ENCODE measurements at regions not wholly inside any gene's neighbourhood (a gene's known extent, or its start where the extent isn't known, plus 50 kb on each side); places are given as distances from the start of the nearest gene placed in this dataset.

GRCh38 chr5:72601861-72602260 lies 94.7 kb upstream of the ZNF366 start:
- FAIRE-seq (no peak), DNase-seq (ENCODE audit: low read depth in 1 of 2, low spot score in 2 of 2) (no peak)
- Histone ChIP-seq H3K27me3 (replicated peaks in 1 of 4; ENCODE audit: control insufficient read depth in 3 of 4, extremely low read depth in 1 of 4, insufficient read depth in 3 of 4, low read length in 3 of 4) (no peaks in the 10 kb centered on the region; a peak in 1 of 7 replicates), H3K4ac (replicated peaks; ENCODE audit: insufficient read length, low read depth, low read length) (no peak overlapping the region), H3K9me3 (ENCODE audit: insufficient read depth in 2 of 2, low read depth in 1 of 2, low read length in 1 of 2) (peaks cover 0 to 8% of the 10 kb centered on the region in 2 experiments; a peak in 2 of 4 replicates), H3K9ac (replicated peaks in 1 of 4; ENCODE audit: extremely low read depth in 1 of 4, low read depth in 3 of 4, low read length in 3 of 4) (no peak overlapping the region), H3K18ac (ENCODE audit: extremely low read depth, low read length) (no peak overlapping the region), H3K27ac (ENCODE audit: low read depth, low read length) (no peak overlapping the region), H3K56ac (replicated peaks; ENCODE audit: insufficient read length, low read depth, low read length) (no peak overlapping the region), H3K4me2 (ENCODE audit: insufficient read depth in 1 of 2, low read depth in 2 of 2, low read length in 2 of 2) (no peak overlapping the region), H2BK20ac (ENCODE audit: low read length) (no peak overlapping the region), H4K20me1 (replicated peaks in 1 of 2; ENCODE audit: control insufficient read depth in 1 of 2, insufficient read depth in 2 of 2, low read length in 2 of 2) (no peaks in the 10 kb centered on the region), H2BK120ac (replicated peaks; ENCODE audit: low read depth, low read length) (no peak overlapping the region), H3K79me2 (ENCODE audit: control insufficient read depth in 1 of 2, insufficient read depth in 2 of 2, low read length in 2 of 2) (no peaks in the 10 kb centered on the region), H3K36me3 (ENCODE audit: control insufficient read depth in 2 of 4, insufficient read depth in 4 of 4, low read length in 3 of 4) (no peaks in the 10 kb centered on the region; a peak in 1 of 8 replicates), H4K5ac (ENCODE audit: insufficient read length, low read depth, low read length) (no peak overlapping the region), H3K23ac (ENCODE audit: insufficient read length) (no peak overlapping the region), H3K4me1 (replicated peaks in 1 of 4; ENCODE audit: control insufficient read depth in 3 of 4, insufficient read depth in 4 of 4, low read length in 3 of 4) (peaks cover 0 to 4% (median 1%) of the 10 kb centered on the region in 4 experiments; a peak in 2 of 7 replicates), H2AFZ (ENCODE audit: low read length) (no peak overlapping the region), H3K23me2 (ENCODE audit: low read depth, low read length) (no peaks in the 10 kb centered on the region), H3K79me1 (ENCODE audit: low read depth, low read length) (no peaks in the 10 kb centered on the region), H3K14ac (ENCODE audit: insufficient read length) (no peak overlapping the region), H4K91ac (replicated peaks; ENCODE audit: insufficient read length, low read length) (no peak overlapping the region), H2BK12ac (ENCODE audit: low read depth, low read length) (no peak overlapping the region), H3K4me3 (ENCODE audit: extremely low read depth in 1 of 4, insufficient read depth in 2 of 4, low read depth in 3 of 4, low read length in 4 of 4) (no peak overlapping the region), H2BK15ac (ENCODE audit: low read length) (no peak overlapping the region), H4K8ac (ENCODE audit: extremely low read depth, insufficient read depth, low read length) (no peak overlapping the region), H2AK5ac (ENCODE audit: low read depth, low read length) (no peak overlapping the region), H2BK5ac (ENCODE audit: low read depth, low read length) (no peak overlapping the region)
- ChIA-PET CTCF (ENCODE audit: partially characterized antibody) (interaction anchor here (1.6 kb wide), 1 partner anchor 10 kb away, joined by 5 read pairs; no protein-coding TSS in a partner anchor), POLR2A (ENCODE audit: partially characterized antibody) (no interaction called here)
- 83% methylated on average over 1 of the region's 1 CpG; no CpG with 5 or more reads in 1 of the 2 experiments for WGBS, 2 experiments (ENCODE audit: extremely low coverage in 1 of 2, insufficient coverage in 1 of 2, insufficient read length in 1 of 2, insufficient replicate concordance in 2 of 2, low coverage in 1 of 2, low lambda C conversion rate in 2 of 2, missing lambda C conversion rate in 1 of 2)
- TF ChIP-seq BACH1 (IDR thresholded peaks at IDR 0.05; ENCODE audit: low read length), result no peak
- no peak for TF ChIP-seq RXRA (IDR thresholded peaks at IDR 0.05; ENCODE audit: insufficient read depth, low read depth, low read length)
- no peak for TF ChIP-seq EP300 (IDR thresholded peaks at IDR 0.05; ENCODE audit: borderline replicate concordance in 1 of 2, low read depth in 2 of 2, low read length in 2 of 2)
- no peak for TF ChIP-seq E2F6 (IDR thresholded peaks at IDR 0.05)
- no peak for TF ChIP-seq RBBP5 (IDR thresholded peaks at IDR 0.05; ENCODE audit: borderline replicate concordance, low read depth, low read length)
- TF ChIP-seq RNF2 (IDR thresholded peaks at IDR 0.05; ENCODE audit: borderline replicate concordance, low read depth, low read length, missing control alignments, poor library complexity, severe bottlenecking), result no peak
- no peak for TF ChIP-seq ATF2 (IDR thresholded peaks at IDR 0.05; ENCODE audit: low read length)
- no peak for TF ChIP-seq EZH2 (IDR thresholded peaks at IDR 0.05; ENCODE audit: low read depth, low read length, severe bottlenecking)
- no peak for TF ChIP-seq TEAD4 (IDR thresholded peaks at IDR 0.05; ENCODE audit: low read depth, low read length)
- no peak for TF ChIP-seq HDAC6 (IDR thresholded peaks at IDR 0.05; ENCODE audit: low read depth, low read length)
- TF ChIP-seq CHD1 (IDR thresholded peaks at IDR 0.05; ENCODE audit: low read depth, low read length), result no peak

Measured in H1 (cell line).